T-helper 1 cell treated with Interleukin-12 subunit alpha and Interleukin-12 subunit beta and Interleukin-4 antibody, amounts not matched to agents 30 μg/mL and 1 μg/mL, for 36 hours (primary cell): ENCODE measurements at regions not wholly inside any gene's neighbourhood (a gene's known extent, or its start where the extent isn't known, plus 50 kb on each side); places are given as distances from the start of the nearest gene placed in this dataset.

Experiments used
- H3K27ac Mint-ChIP-seq: one replicate; pipeline ENCODE4 v1.8.0; 2021; ENCODE audit warnings: mild to moderate bottlenecking, mixed read lengths
- H3K27me3 Mint-ChIP-seq: one replicate; pipeline ENCODE4 v1.8.0; 2021; ENCODE audit warnings: low read depth, mixed read lengths
- H3K36me3 Mint-ChIP-seq: one replicate; pipeline ENCODE4 v1.8.0; 2021; ENCODE audit warnings: low read depth, mixed read lengths
- H3K4me1 Mint-ChIP-seq: one replicate; pipeline ENCODE4 v1.8.0; 2021; ENCODE audit warnings: low read depth, mixed read lengths
- H3K4me3 Mint-ChIP-seq: one replicate; pipeline ENCODE4 v1.8.0; 2021; ENCODE audit warnings: mild to moderate bottlenecking, moderate library complexity, mixed read lengths
- H3K9me3 Mint-ChIP-seq: one replicate; pipeline ENCODE4 v1.8.0; 2021; ENCODE audit warnings: mixed read lengths

DNA sequence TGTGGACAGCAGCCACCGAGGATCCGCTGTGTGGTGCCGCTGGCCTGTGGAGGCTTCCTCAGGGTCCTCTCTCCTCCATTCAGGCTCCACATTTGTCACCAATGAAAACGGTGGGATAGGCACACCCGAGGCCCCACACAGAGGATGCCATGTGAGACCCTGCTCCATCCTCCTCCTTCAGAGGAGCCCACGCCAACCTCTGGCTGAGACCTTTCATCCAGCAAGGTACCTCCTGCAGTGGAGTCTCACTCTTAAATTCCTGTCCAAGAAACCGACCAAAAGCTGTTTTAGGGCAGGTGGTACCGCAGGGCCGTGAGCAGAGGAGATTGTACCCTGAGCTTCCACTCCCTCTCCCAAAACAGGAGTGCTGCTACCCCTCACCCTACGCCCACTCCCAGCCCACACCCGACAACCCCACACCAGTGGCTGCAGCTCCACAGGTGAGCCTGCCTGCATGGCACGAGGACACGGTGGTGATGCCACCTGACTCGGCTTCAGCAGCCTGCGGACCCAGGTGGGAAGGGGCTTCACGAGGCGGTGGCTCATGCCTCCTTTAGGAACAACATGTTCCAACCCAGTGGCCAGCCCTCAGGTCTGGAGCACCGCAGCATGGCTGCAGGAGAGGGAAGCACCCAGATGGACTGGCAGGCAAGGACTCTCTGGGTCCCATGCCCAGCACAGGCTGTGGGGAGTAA, 237.6 kb upstream of the AFDN start:
- H3K27me3 Mint-ChIP-seq, result peaks cover 19% of the 10 kb centered on the region
- no peak overlapping the region for H3K27ac Mint-ChIP-seq
- no peaks in the 10 kb centered on the region for H3K4me1 Mint-ChIP-seq
- H3K36me3 Mint-ChIP-seq, result no peaks in the 10 kb centered on the region
- H3K4me3 Mint-ChIP-seq, result no peak overlapping the region
- H3K9me3 Mint-ChIP-seq, result peaks cover 8% of the 10 kb centered on the region

DNA sequence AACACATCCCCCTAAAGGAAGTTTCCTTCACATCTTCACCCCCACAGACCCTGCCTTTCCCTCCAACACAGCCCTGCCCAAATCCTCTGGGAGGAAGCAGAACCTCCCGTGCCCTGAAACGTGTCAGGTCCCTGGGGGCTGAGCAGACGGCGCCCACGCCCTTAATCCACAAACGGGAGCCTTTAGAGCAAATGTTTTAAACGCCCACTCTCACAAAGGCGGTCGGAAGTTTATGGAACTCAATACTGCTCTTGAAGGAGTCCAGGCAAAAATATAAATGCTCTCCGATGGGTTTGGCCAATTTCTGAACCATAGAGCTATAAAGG, 237.1 kb upstream of the AFDN start:
- Mint-ChIP-seq H3K4me3 (no peak overlapping the region), H3K9me3 (peaks cover 8% of the 10 kb centered on the region), H3K27ac (no peak overlapping the region), H3K4me1 (no peaks in the 10 kb centered on the region), H3K27me3 (peaks cover 16% of the 10 kb centered on the region), H3K36me3 (no peaks in the 10 kb centered on the region)

- H3K27me3 Mint-ChIP-seq, result peaks cover 13% of the 10 kb centered on the region
- H3K36me3 Mint-ChIP-seq, result no peaks in the 10 kb centered on the region
- H3K27ac Mint-ChIP-seq, result no peak overlapping the region
- H3K9me3 Mint-ChIP-seq, result peaks cover 8% of the 10 kb centered on the region
- no peaks in the 10 kb centered on the region for H3K4me1 Mint-ChIP-seq
- no peak overlapping the region for H3K4me3 Mint-ChIP-seq
Observed at GRCh38 chr6:167590193-167590592, 236.5 kb upstream of the AFDN start.
